ENCODE measurements at regions not wholly inside any gene's neighbourhood (a gene's known extent, or its start where the extent isn't known, plus 50 kb on each side); places are given as distances from the start of the nearest gene placed in this dataset.

GRCh38 chr15:101566748-101567488, 77.4 kb upstream of the PCSK6 start:
- H3K27me3 ChIP-seq (ENCODE audit: insufficient read depth), result no peaks in the 10 kb centered on the region
- H3K9me2 ChIP-seq, result no peaks in the 10 kb centered on the region
- H3K9me3 ChIP-seq, result no peaks in the 10 kb centered on the region
- H3K9ac ChIP-seq, result no peak overlapping the region
- TF ChIP-seq CHD2 (IDR thresholded peaks at IDR 0.05; ENCODE audit: low read length, partially characterized antibody) (no peak), POLR2AphosphoS5 (IDR thresholded peaks at IDR 0.05; ENCODE audit: low read depth, low read length) (no peak), USF1 (IDR thresholded peaks at IDR 0.05; ENCODE audit: borderline replicate concordance, low read depth) (no peak), GATA2 (CRISPR knock-in tag; IDR thresholded peaks at IDR 0.05) (no peak), RXRA (IDR thresholded peaks at IDR 0.05; ENCODE audit: borderline replicate concordance, low read depth) (no peak), GABPA (IDR thresholded peaks at IDR 0.05; ENCODE audit: low read depth) (no peak), YY1 (IDR thresholded peaks at IDR 0.05; ENCODE audit: low read depth) (no peak), RFX5 (IDR thresholded peaks at IDR 0.05; ENCODE audit: low read length) (no peak), NRF1 (IDR thresholded peaks at IDR 0.05; ENCODE audit: low read depth, low read length) (no peak), MXI1 (IDR thresholded peaks at IDR 0.05; ENCODE audit: low read depth, low read length) (no peak), JUND (IDR thresholded peaks at IDR 0.05) (no peak), TCF12 (IDR thresholded peaks at IDR 0.05) (no peak), FOSL2 (IDR thresholded peaks at IDR 0.05; ENCODE audit: borderline replicate concordance, low read depth) (no peak), RCOR1 (IDR thresholded peaks at IDR 0.05; ENCODE audit: low read length) (no peak)
- no peak overlapping the region for H3K4me3 ChIP-seq (ENCODE audit: low read depth in 2 of 2, low read length in 1 of 2)
- POLR2A ChIA-PET, result interaction anchor here (1.0 kb wide), 1 partner anchor 14 kb away, joined by 4 read pairs; no protein-coding TSS in a partner anchor
- CTCF ChIA-PET, result interaction anchor here (1.2 to 1.4 kb wide), 3 partner anchors 75 to 88 kb away, joined by 3 to 5 read pairs (median 5); no protein-coding TSS in a partner anchor
- H3K36me3 ChIP-seq (replicated peaks in 1 of 2; ENCODE audit: control insufficient read depth in 1 of 2, insufficient read depth in 2 of 2, low read length in 1 of 2), result no peaks in the 10 kb centered on the region
- DNase-seq, result no peak
- H2AFZ ChIP-seq (ENCODE audit: low read depth), result no peak overlapping the region
- no peak overlapping the region for H3K27ac ChIP-seq (ENCODE audit: low read depth in 2 of 2, low read length in 1 of 2)
- peaks cover 3% of the 10 kb centered on the region for H3F3A ChIP-seq (replicated peaks; ENCODE audit: insufficient read depth)
- WGBS (ENCODE audit: low lambda C conversion rate), result 66% methylated on average over 12 of the region's 14 CpGs
- no peaks in the 10 kb centered on the region for H3K79me2 ChIP-seq (ENCODE audit: insufficient read depth)
- H3K4me2 ChIP-seq, result no peak overlapping the region
- no peaks in the 10 kb centered on the region for H3K4me1 ChIP-seq (ENCODE audit: control insufficient read depth in 1 of 2, insufficient read depth in 2 of 2, low read depth in 1 of 2, low read length in 1 of 2)
- H4K20me1 ChIP-seq (ENCODE audit: insufficient read depth), result no peaks in the 10 kb centered on the region

DNA sequence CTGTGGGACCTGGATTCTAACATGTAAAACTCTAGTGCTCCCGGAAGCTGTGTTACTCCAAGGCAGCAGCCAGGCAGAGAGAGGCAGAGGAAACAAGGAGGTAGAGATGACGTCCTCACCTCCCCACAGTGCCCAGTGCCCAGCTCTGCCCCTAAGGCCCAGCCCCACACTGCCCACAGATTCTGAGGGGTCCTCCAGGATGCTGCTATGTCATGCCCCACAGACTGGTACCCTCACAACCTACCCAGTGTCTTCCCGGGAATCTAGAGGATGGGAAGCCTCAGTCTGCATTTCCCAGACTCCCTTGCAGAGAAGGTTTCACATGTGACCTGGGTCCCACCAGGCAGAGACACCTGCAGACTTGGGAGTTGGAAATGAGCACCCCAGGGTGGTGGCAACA, 75.9 kb upstream of the PCSK6 start:
- H3K36me3 ChIP-seq (replicated peaks in 1 of 2; ENCODE audit: control insufficient read depth in 1 of 2, insufficient read depth in 2 of 2, low read length in 1 of 2), result no peaks in the 10 kb centered on the region
- no peaks in the 10 kb centered on the region for H3K27me3 ChIP-seq (ENCODE audit: insufficient read depth)
- no peak overlapping the region for H3K4me3 ChIP-seq (ENCODE audit: low read depth in 2 of 2, low read length in 1 of 2)
- H3K4me1 ChIP-seq (ENCODE audit: control insufficient read depth in 1 of 2, insufficient read depth in 2 of 2, low read depth in 1 of 2, low read length in 1 of 2), result no peaks in the 10 kb centered on the region
- H3K9me3 ChIP-seq, result no peaks in the 10 kb centered on the region
- peaks cover 3% of the 10 kb centered on the region for H3F3A ChIP-seq (replicated peaks; ENCODE audit: insufficient read depth)
- no peaks in the 10 kb centered on the region for H3K79me2 ChIP-seq (ENCODE audit: insufficient read depth)
- H2AFZ ChIP-seq (ENCODE audit: low read depth), result no peak overlapping the region
- ChIA-PET POLR2A (no interaction called here), CTCF (interaction anchor here (1.2 to 1.3 kb wide), 2 partner anchors 76 to 89 kb away, joined by 3 to 5 read pairs; no protein-coding TSS in a partner anchor)
- no peak overlapping the region for H3K27ac ChIP-seq (ENCODE audit: low read depth in 2 of 2, low read length in 1 of 2)
- H3K4me2 ChIP-seq, result no peak overlapping the region
- no peak for DNase-seq
- WGBS (ENCODE audit: low lambda C conversion rate), result 18% methylated on average over 2 of the region's 3 CpGs
- no peak overlapping the region for H3K9ac ChIP-seq
- TF ChIP-seq POLR2AphosphoS5 (IDR thresholded peaks at IDR 0.05; ENCODE audit: low read depth, low read length), result no peak
- TF ChIP-seq TCF12 (IDR thresholded peaks at IDR 0.05), result no peak
- no peaks in the 10 kb centered on the region for H3K9me2 ChIP-seq
- no peaks in the 10 kb centered on the region for H4K20me1 ChIP-seq (ENCODE audit: insufficient read depth)

All from SK-N-SH (cell line).